GM12878 (cell line): ENCODE measurements at regions not wholly inside any gene's neighbourhood (a gene's known extent, or its start where the extent isn't known, plus 50 kb on each side); places are given as distances from the start of the nearest gene placed in this dataset.

Experiments
- ATAC-seq: fragments of 200-7000 bp; cut with Tn5 transposase; 3 replicates; pipeline ENCODE4 v1.9.1; 2020; ENCODE audit warnings: mild to moderate bottlenecking, moderate library complexity
- BruUV-seq: library from RNA; stranded (reverse); fragments of 400-500 nt; replicated peaks from 2 replicates; lab custom pipeline; 2021; lab: Mats Ljungman, UMichigan
- CTCF ChIA-PET: fragments of 300-600 bp; sonication (Branson Sonifier 250); formaldehyde crosslinking; extraction: SDS; loops from one replicate; lab custom pipeline; 2021; ENCODE audit warnings: inconsistent platforms; lab: Yijun Ruan, JAX
- POLR2A ChIA-PET: fragments of 350-600 bp; formaldehyde crosslinking; extraction: SDS; loops from one replicate; lab custom pipeline; 2021; ENCODE audit warnings: inconsistent platforms; lab: Charles Lee
- RAD21 ChIA-PET: fragments of 300-600 bp; sonication (Branson Sonifier 250); formaldehyde crosslinking; loops from one replicate; lab custom pipeline; 2023; ENCODE audit warnings: antibody characterized with exemption; ENCODE audit not compliant: unreplicated experiment; lab: Charles Lee
- SMC1A ChIA-PET: fragments of 300-600 bp; sonication (Branson Sonifier 250); formaldehyde crosslinking; loops from one replicate; lab custom pipeline; 2023; ENCODE audit not compliant: unreplicated experiment, uncharacterized antibody; lab: Charles Lee
- DNase-seq: peaks from one replicate; pipeline ENCODE4 v3.0.0-alpha.2; 2011; ENCODE audit warnings: low read depth, low spot score
- FAIRE-seq: peaks from 3 replicates; lab custom pipeline; 2011; peaks lifted over from hg19 to GRCh38; lab: Jason Lieb, UNC
- H2AFZ ChIP-seq: 2 replicates; pipeline ENCODE4 v1.6.0; 2011; ENCODE audit warnings: low read depth, low read length, control low read depth; ENCODE audit not compliant: control insufficient read depth
- H3K27ac ChIP-seq: 2 replicates; pipeline ENCODE4 v1.5.1; 2011; ENCODE audit warnings: control low read depth; ENCODE audit not compliant: control insufficient read depth, insufficient read depth
- H3K27me3 ChIP-seq, 2 experiments: replicated peaks in 1 of 2; 2 replicates each; pipeline versions ENCODE4 v1.6.0 to v1.6.1; 2011; ENCODE audit warnings: low read length in 1 of 2; ENCODE audit not compliant: control insufficient read depth in 2 of 2, insufficient read depth in 2 of 2
- H3K36me3 ChIP-seq, 2 experiments: 2 replicates each; pipeline ENCODE4 v1.5.1; 2011; ENCODE audit warnings: low read length in 1 of 2; ENCODE audit not compliant: control insufficient read depth in 2 of 2, insufficient read depth in 2 of 2
- H3K4me1 ChIP-seq: 2 replicates; pipeline ENCODE4 v1.6.1; 2011; ENCODE audit warnings: mild to moderate bottlenecking, low read length, moderate library complexity, mixed read lengths; ENCODE audit not compliant: control insufficient read depth, insufficient read depth
- H3K4me2 ChIP-seq: 2 replicates; pipeline ENCODE4 v1.6.0; 2011; ENCODE audit warnings: control low read depth; ENCODE audit not compliant: control insufficient read depth, insufficient read depth
- H3K4me3 ChIP-seq: fragments of 200-600 bp; sonication (generic); 2 replicates; pipeline ENCODE4 v1.5.1; 2016
- H3K79me2 ChIP-seq: 2 replicates; pipeline ENCODE4 v1.6.0; 2011; ENCODE audit warnings: low read length; ENCODE audit not compliant: control insufficient read depth, insufficient read depth
- H3K9ac ChIP-seq: 2 replicates; pipeline ENCODE4 v1.8.0; 2011; ENCODE audit warnings: low read length, control low read depth, mixed read lengths; ENCODE audit not compliant: control insufficient read depth, insufficient read depth
- H3K9me3 ChIP-seq: replicated peaks from 3 replicates; pipeline ENCODE4 v1.5.1; 2011; ENCODE audit warnings: mild to moderate bottlenecking, low read length; ENCODE audit not compliant: control insufficient read depth, insufficient read depth
- H4K20me1 ChIP-seq: 2 replicates; pipeline ENCODE4 v1.6.0; 2011; ENCODE audit not compliant: control insufficient read depth, insufficient read depth
- BRCA1 ChIP-seq: IDR thresholded peaks from 2 replicates; pipeline ENCODE4 v1.6.1; 2011; ENCODE audit warnings: low read depth, low read length, improper control_type of control experiment
- FOXM1 ChIP-seq: IDR thresholded peaks from 2 replicates; pipeline ENCODE4 v1.6.1; 2012; ENCODE audit warnings: low read depth, mild to moderate bottlenecking, inconsistent platforms, low read length, moderate library complexity
- HDGF ChIP-seq: fragments of 450-650 bp; IDR thresholded peaks from 2 replicates; pipeline ENCODE4 v1.6.1; 2016; ENCODE audit warnings: antibody characterized with exemption
- IKZF1 ChIP-seq: fragments of 450-650 bp; conservative IDR thresholded peaks from 2 replicates; pipeline ENCODE4 v1.6.1; 2017; ENCODE audit warnings: antibody characterized with exemption, mild to moderate bottlenecking
- MEF2B ChIP-seq: fragments of 450-650 bp; IDR thresholded peaks from 2 replicates; pipeline ENCODE4 v1.6.1; 2018; ENCODE audit warnings: mild to moderate bottlenecking, moderate library complexity; ENCODE audit not compliant: partially characterized antibody, poor library complexity, severe bottlenecking
- NBN ChIP-seq: fragments of 450-650 bp; IDR thresholded peaks from 2 replicates; pipeline ENCODE4 v1.6.1; 2016
- SMAD5 ChIP-seq: IDR thresholded peaks from 2 replicates; pipeline ENCODE4 v1.6.1; 2016; ENCODE audit warnings: antibody characterized with exemption, low read depth
- SUZ12 ChIP-seq: fragments of 200-600 bp; sonication (generic); IDR thresholded peaks from one replicate; pipeline ENCODE4 v1.6.1; 2018; ENCODE audit warnings: antibody characterized with exemption, mild to moderate bottlenecking; ENCODE audit not compliant: unreplicated experiment
- TCF12 ChIP-seq: IDR thresholded peaks from 2 replicates; pipeline ENCODE4 v1.6.1; 2011; ENCODE audit warnings: low read depth, mild to moderate bottlenecking, low read length
- WGBS: methylation state at CpG from one replicate; pipeline ENCODE4 v1.1.6; 2016; ENCODE audit warnings: low lambda C conversion rate; ENCODE audit not compliant: insufficient replicate concordance, insufficient coverage; ENCODE audit errors: missing lambda C conversion rate; 5-methylcytosine and 5-hydroxymethylcytosine counted together
- in situ Hi-C: fragments of 300-500 bp; cut with MboI; formaldehyde crosslinking; loops from 9 replicates; pipeline ENCODE4 v1.14.3; 2018; ENCODE audit warnings: mixed read lengths
- intact Hi-C: fragments of 100-400 bp; cut with micrococcal nuclease; formaldehyde crosslinking; loops from one replicate; pipeline ENCODE4 v1.14.2; 2022; ENCODE audit not compliant: unreplicated experiment
- TF ChIP-seq, protein P1 (sequence below): fragments of 450-650 bp; IDR thresholded peaks from 2 replicates; pipeline ENCODE4 v1.6.1; 2018; ENCODE audit warnings: mild to moderate bottlenecking, low read depth, moderate library complexity; ENCODE audit not compliant: partially characterized antibody
- TF ChIP-seq, protein P2 (sequence below): fragments of 450-650 bp; formaldehyde crosslinking; IDR thresholded peaks from 2 replicates; pipeline ENCODE4 v1.4.0; 2022; ENCODE audit warnings: mild to moderate bottlenecking, moderate library complexity
- TF ChIP-seq, protein P3 (sequence below): fragments of 450-650 bp; IDR thresholded peaks from 2 replicates; pipeline ENCODE4 v1.6.1; 2017; ENCODE audit warnings: mild to moderate bottlenecking, moderate library complexity

DNA sequence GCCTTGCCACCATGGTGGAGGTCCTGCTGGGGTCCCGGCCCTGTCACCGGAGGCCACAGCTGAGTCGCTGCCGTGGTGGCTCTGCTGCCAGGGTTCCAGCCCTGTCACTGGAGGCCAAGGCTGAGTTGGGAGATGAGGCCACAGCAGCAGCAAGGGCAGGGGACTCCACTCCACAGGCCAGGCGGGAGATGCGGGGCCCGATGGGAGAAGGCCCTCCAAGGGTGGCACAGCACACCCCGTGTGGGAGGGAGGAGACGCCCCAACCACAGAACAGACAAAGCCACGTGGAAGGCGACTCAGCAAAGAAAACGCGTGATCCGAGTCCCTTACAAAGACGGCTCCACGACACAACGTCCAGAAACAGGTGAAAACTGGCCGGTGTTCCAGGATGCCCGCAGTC, 159.3 kb downstream of the BRD1 start:
- intact Hi-C loops (no loop called here), in situ Hi-C loops (no loop called here)
- no TSS peak for BruUV-seq
- Histone ChIP-seq H3K4me2 (no peak overlapping the region), H3K4me3 (no peak overlapping the region), H3K27me3 (peaks cover 2 to 5% of the 10 kb centered on the region in 2 experiments; a peak in 2 of 4 replicates), H3K27ac (no peak overlapping the region), H3K9me3 (no peaks in the 10 kb centered on the region; the same call in 2 of the 3 replicates), H2AFZ (no peak overlapping the region), H3K4me1 (no peaks in the 10 kb centered on the region), H3K9ac (no peak overlapping the region), H3K36me3 (no peaks in the 10 kb centered on the region), H4K20me1 (no peaks in the 10 kb centered on the region), H3K79me2 (no peaks in the 10 kb centered on the region)
- no peak for ATAC-seq
- no peak for DNase-seq
- ChIA-PET POLR2A (no interaction called here), RAD21 (no interaction called here), SMC1A (no interaction called here), CTCF (no interaction called here)
- WGBS, result 58% methylated on average over 19 of the region's 19 CpGs
- FAIRE-seq, result no peak
- TF ChIP-seq MEF2B (no peak), SMAD5 (no peak), HDGF (no peak), SUZ12 (no peak), IKZF1 (no peak), BRCA1 (no peak), FOXM1 (no peak), NBN (no peak), TCF12 (no peak)
- TF ChIP-seq, protein P1, sequence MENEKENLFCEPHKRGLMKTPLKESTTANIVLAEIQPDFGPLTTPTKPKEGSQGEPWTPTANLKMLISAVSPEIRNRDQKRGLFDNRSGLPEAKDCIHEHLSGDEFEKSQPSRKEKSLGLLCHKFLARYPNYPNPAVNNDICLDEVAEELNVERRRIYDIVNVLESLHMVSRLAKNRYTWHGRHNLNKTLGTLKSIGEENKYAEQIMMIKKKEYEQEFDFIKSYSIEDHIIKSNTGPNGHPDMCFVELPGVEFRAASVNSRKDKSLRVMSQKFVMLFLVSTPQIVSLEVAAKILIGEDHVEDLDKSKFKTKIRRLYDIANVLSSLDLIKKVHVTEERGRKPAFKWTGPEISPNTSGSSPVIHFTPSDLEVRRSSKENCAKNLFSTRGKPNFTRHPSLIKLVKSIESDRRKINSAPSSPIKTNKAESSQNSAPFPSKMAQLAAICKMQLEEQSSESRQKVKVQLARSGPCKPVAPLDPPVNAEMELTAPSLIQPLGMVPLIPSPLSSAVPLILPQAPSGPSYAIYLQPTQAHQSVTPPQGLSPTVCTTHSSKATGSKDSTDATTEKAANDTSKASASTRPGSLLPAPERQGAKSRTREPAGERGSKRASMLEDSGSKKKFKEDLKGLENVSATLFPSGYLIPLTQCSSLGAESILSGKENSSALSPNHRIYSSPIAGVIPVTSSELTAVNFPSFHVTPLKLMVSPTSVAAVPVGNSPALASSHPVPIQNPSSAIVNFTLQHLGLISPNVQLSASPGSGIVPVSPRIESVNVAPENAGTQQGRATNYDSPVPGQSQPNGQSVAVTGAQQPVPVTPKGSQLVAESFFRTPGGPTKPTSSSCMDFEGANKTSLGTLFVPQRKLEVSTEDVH, result no peak
- TF ChIP-seq, protein P2, sequence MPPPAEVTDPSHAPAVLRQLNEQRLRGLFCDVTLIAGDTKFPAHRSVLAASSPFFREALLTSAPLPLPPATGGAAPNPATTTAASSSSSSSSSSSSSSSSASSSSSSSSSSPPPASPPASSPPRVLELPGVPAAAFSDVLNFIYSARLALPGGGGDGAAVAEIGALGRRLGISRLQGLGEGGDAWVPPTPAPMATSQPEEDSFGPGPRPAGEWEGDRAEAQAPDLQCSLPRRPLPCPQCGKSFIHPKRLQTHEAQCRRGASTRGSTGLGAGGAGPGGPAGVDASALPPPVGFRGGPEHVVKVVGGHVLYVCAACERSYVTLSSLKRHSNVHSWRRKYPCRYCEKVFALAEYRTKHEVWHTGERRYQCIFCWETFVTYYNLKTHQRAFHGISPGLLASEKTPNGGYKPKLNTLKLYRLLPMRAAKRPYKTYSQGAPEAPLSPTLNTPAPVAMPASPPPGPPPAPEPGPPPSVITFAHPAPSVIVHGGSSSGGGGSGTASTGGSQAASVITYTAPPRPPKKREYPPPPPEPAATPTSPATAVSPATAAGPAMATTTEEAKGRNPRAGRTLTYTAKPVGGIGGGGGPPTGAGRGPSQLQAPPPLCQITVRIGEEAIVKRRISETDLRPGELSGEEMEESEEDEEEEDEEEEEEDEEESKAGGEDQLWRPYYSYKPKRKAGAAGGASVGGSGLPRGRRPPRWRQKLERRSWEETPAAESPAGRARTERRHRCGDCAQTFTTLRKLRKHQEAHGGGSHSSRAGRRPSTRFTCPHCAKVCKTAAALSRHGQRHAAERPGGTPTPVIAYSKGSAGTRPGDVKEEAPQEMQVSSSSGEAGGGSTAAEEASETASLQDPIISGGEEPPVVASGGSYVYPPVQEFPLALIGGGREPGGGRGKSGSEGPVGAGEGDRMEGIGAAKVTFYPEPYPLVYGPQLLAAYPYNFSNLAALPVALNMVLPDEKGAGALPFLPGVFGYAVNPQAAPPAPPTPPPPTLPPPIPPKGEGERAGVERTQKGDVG, result no peak
- TF ChIP-seq, protein P3, sequence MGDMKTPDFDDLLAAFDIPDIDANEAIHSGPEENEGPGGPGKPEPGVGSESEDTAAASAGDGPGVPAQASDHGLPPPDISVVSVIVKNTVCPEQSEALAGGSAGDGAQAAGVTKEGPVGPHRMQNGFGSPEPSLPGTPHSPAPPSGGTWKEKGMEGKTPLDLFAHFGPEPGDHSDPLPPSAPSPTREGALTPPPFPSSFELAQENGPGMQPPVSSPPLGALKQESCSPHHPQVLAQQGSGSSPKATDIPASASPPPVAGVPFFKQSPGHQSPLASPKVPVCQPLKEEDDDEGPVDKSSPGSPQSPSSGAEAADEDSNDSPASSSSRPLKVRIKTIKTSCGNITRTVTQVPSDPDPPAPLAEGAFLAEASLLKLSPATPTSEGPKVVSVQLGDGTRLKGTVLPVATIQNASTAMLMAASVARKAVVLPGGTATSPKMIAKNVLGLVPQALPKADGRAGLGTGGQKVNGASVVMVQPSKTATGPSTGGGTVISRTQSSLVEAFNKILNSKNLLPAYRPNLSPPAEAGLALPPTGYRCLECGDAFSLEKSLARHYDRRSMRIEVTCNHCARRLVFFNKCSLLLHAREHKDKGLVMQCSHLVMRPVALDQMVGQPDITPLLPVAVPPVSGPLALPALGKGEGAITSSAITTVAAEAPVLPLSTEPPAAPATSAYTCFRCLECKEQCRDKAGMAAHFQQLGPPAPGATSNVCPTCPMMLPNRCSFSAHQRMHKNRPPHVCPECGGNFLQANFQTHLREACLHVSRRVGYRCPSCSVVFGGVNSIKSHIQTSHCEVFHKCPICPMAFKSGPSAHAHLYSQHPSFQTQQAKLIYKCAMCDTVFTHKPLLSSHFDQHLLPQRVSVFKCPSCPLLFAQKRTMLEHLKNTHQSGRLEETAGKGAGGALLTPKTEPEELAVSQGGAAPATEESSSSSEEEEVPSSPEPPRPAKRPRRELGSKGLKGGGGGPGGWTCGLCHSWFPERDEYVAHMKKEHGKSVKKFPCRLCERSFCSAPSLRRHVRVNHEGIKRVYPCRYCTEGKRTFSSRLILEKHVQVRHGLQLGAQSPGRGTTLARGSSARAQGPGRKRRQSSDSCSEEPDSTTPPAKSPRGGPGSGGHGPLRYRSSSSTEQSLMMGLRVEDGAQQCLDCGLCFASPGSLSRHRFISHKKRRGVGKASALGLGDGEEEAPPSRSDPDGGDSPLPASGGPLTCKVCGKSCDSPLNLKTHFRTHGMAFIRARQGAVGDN, result no peak
